HG03139 (cell line): ENCODE measurements at regions not wholly inside any gene's neighbourhood (a gene's known extent, or its start where the extent isn't known, plus 50 kb on each side); places are given as distances from the start of the nearest gene placed in this dataset.

Experiments
- ATAC-seq: cut with Tn5 transposase; IDR thresholded peaks from one replicate; pipeline ENCODE4 v1.9.1; 2021; ENCODE audit not compliant: unreplicated experiment

- no peak for ATAC-seq
Measured at GRCh38 chr5:141800617-141801016, 77.6 kb downstream of the PCDH1 start.

- ATAC-seq: no peak
Measured at GRCh38 chr5:141799507-141800167, 78.6 kb downstream of the PCDH1 start.

GRCh38 chr5:141797425-141797824, 80.8 kb downstream of the PCDH1 start:
- ATAC-seq: no peak

GRCh38 chr5:141795421-141795820, 82.8 kb downstream of the PCDH1 start:
- no peak for ATAC-seq

GRCh38 chr5:141793881-141794280, 84.3 kb downstream of the PCDH1 start:
- ATAC-seq: no peak

- ATAC-seq: no peak
Measured at GRCh38 chr5:141793403-141793802, 84.8 kb downstream of the PCDH1 start.

- no peak for ATAC-seq
Measured at GRCh38 chr5:141790630-141791029, 87.6 kb downstream of the PCDH1 start.

GRCh38 chr5:141789330-141789729, 88.9 kb downstream of the PCDH1 start:
- ATAC-seq: no peak

GRCh38 chr5:141788296-141788970, 89.8 kb downstream of the PCDH1 start:
- no peak for ATAC-seq

- no peak for ATAC-seq
Measured at GRCh38 chr5:141787376-141787775, 90.8 kb downstream of the PCDH1 start.

GRCh38 chr5:141786700-141787099, 91.5 kb downstream of the PCDH1 start:
- no peak for ATAC-seq

- ATAC-seq: no peak
Measured at GRCh38 chr5:141785711-141786110, 92.5 kb downstream of the PCDH1 start.

GRCh38 chr5:141785135-141785534, 93.1 kb downstream of the PCDH1 start:
- ATAC-seq: no peak

GRCh38 chr5:141784529-141784928, 93.7 kb downstream of the PCDH1 start:
- ATAC-seq: no peak

- no peak for ATAC-seq
Measured at GRCh38 chr5:141783947-141784296, 94.3 kb downstream of the PCDH1 start.

GRCh38 chr5:141783005-141783946, 94.9 kb downstream of the PCDH1 start:
- ATAC-seq: no peak

GRCh38 chr5:141781910-141782309, 96.3 kb downstream of the PCDH1 start:
- ATAC-seq: no peak

- ATAC-seq: no peak
Measured at GRCh38 chr5:141780952-141781781, 97.0 kb downstream of the PCDH1 start.

GRCh38 chr5:141780240-141780951, 97.8 kb downstream of the PCDH1 start:
- ATAC-seq: no peak

- no peak for ATAC-seq
Measured at GRCh38 chr5:141779503-141779973, 97.5 kb upstream of the ARAP3 start.
